HG03439 (cell line): ENCODE measurements at regions not wholly inside any gene's neighbourhood (a gene's known extent, or its start where the extent isn't known, plus 50 kb on each side); places are given as distances from the start of the nearest gene placed in this dataset.

ENCODE experiments used
- ATAC-seq: cut with Tn5 transposase; IDR thresholded peaks from one replicate; pipeline ENCODE4 v1.9.1; 2021; ENCODE audit warnings: mild to moderate bottlenecking, moderate library complexity; ENCODE audit not compliant: unreplicated experiment

- no peak for ATAC-seq
Observed at GRCh38 chr13:62360609-62361008, 945.0 kb upstream of the PCDH20 start.

GRCh38 chr13:62358646-62358932, 942.9 kb upstream of the PCDH20 start:
- ATAC-seq: no peak

GRCh38 chr13:62357887-62358645, 942.4 kb upstream of the PCDH20 start:
- peak; percentile 88 for ATAC-seq

DNA sequence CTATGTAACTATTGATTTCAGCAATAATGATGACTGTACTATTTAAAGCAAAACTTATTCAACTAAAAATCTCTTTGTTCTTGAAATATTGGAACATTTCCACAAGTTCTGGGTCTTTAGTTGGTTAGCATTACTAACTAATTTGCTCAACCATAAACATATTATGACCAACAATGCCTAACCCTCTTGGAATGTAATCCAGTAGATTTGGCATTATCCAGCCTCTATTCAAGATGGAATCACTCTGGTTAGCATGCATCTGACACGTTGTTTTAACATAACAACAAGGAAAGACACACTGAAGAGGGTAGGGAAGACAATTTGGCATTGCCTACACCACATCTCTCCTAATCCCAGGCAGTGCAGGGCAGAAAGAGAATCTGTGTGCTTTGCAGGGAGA, 941.3 kb upstream of the PCDH20 start:
- no peak for ATAC-seq

DNA sequence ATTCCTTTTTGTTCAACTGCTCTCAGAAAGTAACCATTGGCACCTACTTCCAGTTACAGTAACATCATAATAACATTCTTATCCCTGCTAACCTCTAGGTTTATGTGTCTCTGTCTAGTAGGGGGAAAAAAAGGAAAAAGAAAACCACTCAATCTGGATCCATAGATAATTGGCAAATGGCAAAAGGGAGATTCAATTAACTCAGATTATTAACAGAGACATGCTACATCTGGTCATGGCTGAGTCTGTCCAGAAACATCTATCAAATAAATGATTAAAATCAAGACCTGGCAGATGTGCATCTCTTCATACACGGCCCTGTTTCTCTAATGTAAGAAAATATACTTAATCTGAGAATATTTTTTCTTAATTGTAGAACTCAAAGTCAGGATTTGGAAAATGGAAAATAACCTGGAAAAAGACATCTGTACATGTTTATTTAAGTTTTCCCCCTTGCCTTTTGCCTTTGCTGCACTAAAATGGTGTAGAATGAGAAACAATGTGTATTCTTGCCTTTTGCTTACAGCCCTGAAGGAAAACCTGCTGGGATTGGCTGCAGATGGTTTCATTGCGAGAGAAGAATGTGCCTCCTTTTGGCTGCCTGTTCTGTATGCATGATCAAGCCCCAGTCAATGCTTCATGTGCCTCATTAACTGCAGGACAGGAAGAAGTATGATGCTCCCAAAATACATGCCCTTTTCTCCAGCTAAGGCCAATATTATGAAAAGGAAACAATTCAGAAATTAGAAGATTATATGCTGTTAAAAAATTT, 921.6 kb upstream of the PCDH20 start:
- ATAC-seq: no peak

GRCh38 chr13:62336507-62336906, 920.9 kb upstream of the PCDH20 start:
- no peak for ATAC-seq

DNA sequence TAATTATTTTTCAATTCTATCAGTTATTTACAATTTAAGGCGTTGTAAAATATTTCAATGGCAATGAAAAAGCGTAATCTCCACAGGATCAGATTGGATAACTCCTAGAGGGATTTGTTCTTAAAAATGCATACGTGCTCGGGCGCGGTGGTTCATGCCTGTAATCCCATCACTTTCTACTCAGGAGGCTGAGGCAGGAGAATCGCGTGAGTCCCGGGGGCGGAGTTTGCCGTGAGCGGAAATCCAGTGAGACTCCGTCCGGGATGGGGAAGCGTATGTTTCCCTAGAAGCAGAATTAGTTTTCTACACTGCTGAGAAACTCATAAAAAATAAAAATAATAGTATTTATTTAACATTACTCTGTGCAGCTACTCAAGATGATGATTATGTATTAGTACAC, 917.8 kb upstream of the PCDH20 start:
- ATAC-seq: no peak

- ATAC-seq: no peak
Observed at GRCh38 chr13:62331384-62331783, 915.7 kb upstream of the PCDH20 start.

DNA sequence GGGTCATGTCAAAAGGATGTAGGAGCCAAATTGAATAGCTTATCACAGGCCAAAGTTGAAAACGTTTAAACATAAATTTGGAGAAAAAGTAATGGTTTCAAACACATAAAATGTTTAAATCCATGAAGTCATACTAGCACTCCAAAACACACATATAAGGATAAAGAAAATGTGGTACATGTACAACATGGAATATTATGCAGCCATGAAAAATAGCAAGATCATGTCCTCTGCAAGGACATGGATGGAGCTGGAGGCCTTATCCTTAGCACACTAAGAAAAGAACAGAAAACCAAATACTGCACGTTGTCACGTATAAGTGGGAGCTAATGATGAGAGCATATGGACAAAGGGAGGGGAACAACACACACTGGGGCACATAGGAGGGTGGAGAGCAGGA, 911.7 kb upstream of the PCDH20 start:
- ATAC-seq: no peak

DNA sequence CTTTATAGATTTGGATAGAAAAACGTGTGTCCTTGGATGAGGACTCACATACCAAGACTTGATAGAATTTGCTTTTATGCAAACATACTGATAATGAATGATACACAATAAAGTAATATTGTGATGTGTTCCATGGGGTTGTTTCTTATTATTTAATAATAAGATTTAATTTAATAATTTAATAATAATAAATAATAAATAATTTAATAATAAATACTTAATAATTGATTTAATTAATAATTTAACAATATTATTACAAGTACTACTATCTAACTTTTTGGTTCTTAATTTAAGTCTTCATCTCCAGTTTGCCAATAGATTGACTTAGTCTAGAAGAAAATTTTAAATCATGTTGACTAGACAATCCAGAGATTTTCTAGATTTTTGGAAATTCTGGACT, 909.2 kb upstream of the PCDH20 start:
- ATAC-seq: no peak

DNA sequence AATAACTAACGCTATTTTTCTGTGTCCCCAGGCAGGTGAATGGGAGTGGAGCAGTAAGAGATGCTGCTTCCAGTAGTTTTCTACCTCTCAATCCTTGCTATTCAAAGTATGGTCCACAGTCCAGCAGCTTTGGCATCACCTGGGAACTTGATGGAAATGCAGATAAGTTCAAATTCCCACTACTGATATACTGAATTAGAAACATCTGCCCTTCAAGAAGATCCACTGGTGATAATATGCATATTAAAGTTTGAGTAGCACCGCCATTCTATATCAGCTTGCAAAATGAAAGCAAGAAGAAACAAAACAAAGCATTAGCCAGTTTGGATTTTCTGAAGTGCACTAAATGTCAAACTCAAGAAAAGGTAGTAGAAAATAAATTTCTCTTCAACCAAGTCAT, 906.2 kb upstream of the PCDH20 start:
- no peak for ATAC-seq

DNA sequence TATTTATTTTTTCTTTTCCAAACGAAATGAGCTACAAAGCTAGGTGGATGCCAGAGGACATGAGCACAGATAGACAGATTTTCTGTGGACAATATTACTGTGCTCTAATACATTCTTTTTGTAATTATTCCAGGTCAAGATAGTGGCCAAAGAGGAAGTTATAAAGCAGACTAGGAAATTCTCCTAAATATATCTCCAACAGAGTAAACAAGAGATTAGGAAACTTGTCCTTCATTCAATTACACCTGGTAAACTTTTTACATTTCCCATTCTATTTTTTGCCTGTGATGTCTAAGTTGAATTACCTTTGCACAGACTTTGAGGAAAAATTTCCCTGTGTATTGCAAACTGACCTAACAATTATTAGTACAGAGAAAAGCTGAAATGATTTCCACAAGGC, 905.5 kb upstream of the PCDH20 start:
- ATAC-seq: no peak

- peak; percentile 75 for ATAC-seq
Observed at GRCh38 chr13:62320129-62321108, 904.8 kb upstream of the PCDH20 start.

DNA sequence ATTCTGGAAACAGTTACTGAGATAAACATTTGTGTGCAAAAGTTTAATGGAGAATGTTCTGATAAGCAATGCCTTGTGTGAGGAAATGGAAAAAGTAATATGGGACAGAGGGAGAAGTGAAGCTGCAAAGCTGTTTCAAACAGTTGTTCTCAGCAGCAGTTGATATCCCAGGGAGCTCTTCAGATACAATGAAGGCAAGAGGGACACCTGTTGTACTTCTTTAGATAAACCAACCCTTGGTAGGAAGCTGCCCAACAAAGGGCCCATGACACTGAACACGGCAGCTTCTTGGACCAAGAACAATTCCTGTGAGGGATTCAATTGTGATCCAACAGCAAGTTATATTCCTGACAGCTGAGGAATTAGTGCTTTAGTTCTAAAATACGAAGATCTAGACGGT, 894.3 kb upstream of the PCDH20 start:
- ATAC-seq: no peak

DNA sequence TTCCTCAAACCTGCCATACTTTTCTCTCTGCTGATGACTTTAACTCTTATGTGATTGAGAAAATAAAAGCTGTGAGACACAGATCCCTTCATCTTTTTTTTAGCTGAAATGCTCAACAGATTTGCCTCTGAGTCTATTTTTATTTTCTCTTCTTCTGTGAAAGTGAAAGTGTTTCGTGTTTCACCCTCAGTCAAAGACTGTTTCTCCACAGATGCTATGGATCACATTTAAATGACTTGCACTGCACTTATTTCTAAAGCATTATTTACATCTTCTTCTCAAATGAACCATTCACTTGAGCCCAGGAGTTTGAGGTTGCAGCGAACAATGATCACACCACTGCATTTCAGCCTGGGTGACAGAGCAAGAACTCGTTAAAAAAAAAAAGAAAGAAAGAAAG, 890.1 kb upstream of the PCDH20 start:
- peak; percentile 96 for ATAC-seq

- ATAC-seq: no peak
Observed at GRCh38 chr13:62302341-62302740, 886.7 kb upstream of the PCDH20 start.

GRCh38 chr13:62299988-62300387, 884.3 kb upstream of the PCDH20 start:
- ATAC-seq: no peak

GRCh38 chr13:62296812-62297211, 881.2 kb upstream of the PCDH20 start:
- no peak for ATAC-seq

DNA sequence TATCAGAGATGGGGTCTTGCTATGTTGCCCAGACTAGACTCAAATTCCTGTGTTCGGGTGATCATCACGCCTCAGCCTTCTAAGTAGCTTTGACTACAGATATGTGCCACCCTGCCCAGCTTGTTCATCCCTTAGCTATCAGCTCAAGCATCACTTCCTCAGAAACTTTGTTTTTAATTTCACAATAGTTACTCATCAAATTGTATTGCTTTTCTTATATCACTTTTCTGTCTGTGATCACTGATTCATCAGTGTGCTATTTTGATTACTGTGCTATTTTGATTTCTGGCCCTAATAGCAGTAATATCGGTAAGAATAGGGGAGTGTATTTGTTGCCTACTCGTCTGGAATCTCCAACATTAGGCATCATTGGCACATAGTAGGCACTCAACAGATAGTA, 878.6 kb upstream of the PCDH20 start:
- ATAC-seq: no peak

DNA sequence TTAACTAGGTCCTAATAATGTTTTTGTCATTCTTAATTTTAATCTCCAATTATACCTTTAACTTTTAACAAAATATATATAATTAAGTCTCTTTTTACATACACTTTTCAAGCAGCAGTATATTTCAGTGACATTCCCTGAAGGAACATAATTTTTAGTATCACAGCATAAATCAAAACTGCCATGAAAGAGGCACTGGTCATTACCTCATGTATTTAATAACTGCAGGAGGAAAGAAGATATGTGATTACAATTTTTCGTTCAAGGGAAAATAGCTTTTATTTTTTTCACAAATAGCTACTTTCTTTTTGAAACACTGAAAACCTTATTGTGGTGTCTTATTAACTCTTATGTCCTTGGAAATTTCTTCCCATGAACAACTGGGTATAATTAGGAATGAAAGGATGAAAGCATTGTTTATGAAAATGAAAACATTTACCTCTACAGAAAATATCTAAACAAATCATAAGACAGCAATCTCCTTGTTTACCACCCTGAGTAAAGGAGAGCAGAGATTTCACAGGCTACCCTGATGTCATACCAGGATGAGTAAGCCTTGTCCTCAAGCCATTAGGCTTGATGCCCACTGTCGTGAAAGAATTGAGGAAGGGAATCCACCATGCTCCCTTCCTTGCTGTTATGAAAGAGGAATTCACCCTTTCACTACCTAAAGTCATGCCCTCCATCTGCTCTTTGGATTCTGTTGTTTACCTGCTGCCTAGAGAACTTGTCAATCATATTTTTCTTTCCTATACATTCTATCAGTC, 877.2 kb upstream of the PCDH20 start:
- ATAC-seq: no peak

- no peak for ATAC-seq
Observed at GRCh38 chr13:62290542-62290941, 874.9 kb upstream of the PCDH20 start.
